SK-N-SH treated with all-trans-retinoic acid at 6 μM for 48 hours (cell line): ENCODE measurements at regions not wholly inside any gene's neighbourhood (a gene's known extent, or its start where the extent isn't known, plus 50 kb on each side); places are given as distances from the start of the nearest gene placed in this dataset.

Experiments used
- CREB5 ChIP-seq: fragments of 250-450 bp; sonication (Bioruptor Pico); IDR thresholded peaks from 2 replicates; pipeline ENCODE4 v1.5.1; 2020; ENCODE audit warnings: low read depth, mild to moderate bottlenecking, moderate library complexity
- TOX ChIP-seq: fragments of 250-450 bp; sonication (Bioruptor Pico); IDR thresholded peaks from 2 replicates; pipeline ENCODE4 v1.8.0; 2021; ENCODE audit warnings: mild to moderate bottlenecking, moderate library complexity, borderline replicate concordance
- TF ChIP-seq, protein P1 (sequence below): fragments of 250-450 bp; sonication (Bioruptor Pico); IDR thresholded peaks from 2 replicates; pipeline ENCODE4 v1.8.0; 2021; ENCODE audit warnings: low read depth, mild to moderate bottlenecking, moderate library complexity, borderline replicate concordance

GRCh38 chrX:79568309-79568708, 201.2 kb upstream of the ITM2A start:
- no peak for TF ChIP-seq TOX (CRISPR knock-in tag)
- TF ChIP-seq, protein P1, sequence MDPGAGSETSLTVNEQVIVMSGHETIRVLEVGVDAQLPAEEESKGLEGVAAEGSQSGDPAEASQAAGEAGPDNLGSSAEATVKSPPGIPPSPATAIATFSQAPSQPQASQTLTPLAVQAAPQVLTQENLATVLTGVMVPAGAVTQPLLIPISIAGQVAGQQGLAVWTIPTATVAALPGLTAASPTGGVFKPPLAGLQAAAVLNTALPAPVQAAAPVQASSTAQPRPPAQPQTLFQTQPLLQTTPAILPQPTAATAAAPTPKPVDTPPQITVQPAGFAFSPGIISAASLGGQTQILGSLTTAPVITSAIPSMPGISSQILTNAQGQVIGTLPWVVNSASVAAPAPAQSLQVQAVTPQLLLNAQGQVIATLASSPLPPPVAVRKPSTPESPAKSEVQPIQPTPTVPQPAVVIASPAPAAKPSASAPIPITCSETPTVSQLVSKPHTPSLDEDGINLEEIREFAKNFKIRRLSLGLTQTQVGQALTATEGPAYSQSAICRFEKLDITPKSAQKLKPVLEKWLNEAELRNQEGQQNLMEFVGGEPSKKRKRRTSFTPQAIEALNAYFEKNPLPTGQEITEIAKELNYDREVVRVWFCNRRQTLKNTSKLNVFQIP (CRISPR knock-in tag), result no peak
- no peak for TF ChIP-seq CREB5
